ENCODE measurements at regions not wholly inside any gene's neighbourhood (a gene's known extent, or its start where the extent isn't known, plus 50 kb on each side); places are given as distances from the start of the nearest gene placed in this dataset.

- DNase-seq, result no peak
Measured at GRCh38 chr2:34353509-34354113, 754.5 kb upstream of the FAM98A start.

- DNase-seq, result no peak
Measured at GRCh38 chr2:34349527-34349926, 750.4 kb upstream of the FAM98A start.

GRCh38 chr2:34345030-34345429 lies 745.9 kb upstream of the FAM98A start:
- no peak for DNase-seq

GRCh38 chr2:34340307-34340706 lies 741.2 kb upstream of the FAM98A start:
- no peak for DNase-seq

GRCh38 chr2:34337735-34338134 lies 738.6 kb upstream of the FAM98A start:
- DNase-seq, result no peak

GRCh38 chr2:34332813-34333212 lies 733.7 kb upstream of the FAM98A start:
- no peak for DNase-seq

- DNase-seq, result no peak
Measured at GRCh38 chr2:34320056-34320455, 721.0 kb upstream of the FAM98A start.

- DNase-seq, result no peak
Measured at GRCh38 chr2:34317797-34318196, 718.7 kb upstream of the FAM98A start.

- no peak for DNase-seq
Measured at GRCh38 chr2:34316788-34317187, 717.7 kb upstream of the FAM98A start.

- no peak for DNase-seq
Measured at GRCh38 chr2:34311816-34312215, 712.7 kb upstream of the FAM98A start.

- DNase-seq, result no peak
Measured at GRCh38 chr2:34308140-34308539, 709.0 kb upstream of the FAM98A start.

- no peak for DNase-seq
Measured at GRCh38 chr2:34307636-34308035, 708.5 kb upstream of the FAM98A start.

- DNase-seq, result no peak
Measured at GRCh38 chr2:34306745-34307144, 707.6 kb upstream of the FAM98A start.

- no peak for DNase-seq
Measured at GRCh38 chr2:34305587-34305986, 706.5 kb upstream of the FAM98A start.

GRCh38 chr2:34294961-34295360 lies 695.9 kb upstream of the FAM98A start:
- DNase-seq, result no peak

- no peak for DNase-seq
Measured at GRCh38 chr2:34291076-34291475, 692.0 kb upstream of the FAM98A start.

- DNase-seq, result no peak
Measured at GRCh38 chr2:34288016-34288415, 688.9 kb upstream of the FAM98A start.

GRCh38 chr2:34280606-34281005 lies 681.5 kb upstream of the FAM98A start:
- no peak for DNase-seq

GRCh38 chr2:34266908-34267697 lies 668.0 kb upstream of the FAM98A start:
- DNase-seq, result no peak

- no peak for DNase-seq
Measured at GRCh38 chr2:34261701-34262100, 662.6 kb upstream of the FAM98A start.

GRCh38 chr2:34254272-34254878 lies 655.3 kb upstream of the FAM98A start:
- DNase-seq, result no peak

- DNase-seq, result no peak
Measured at GRCh38 chr2:34252111-34252510, 653.0 kb upstream of the FAM98A start.

- DNase-seq, result no peak
Measured at GRCh38 chr2:34251578-34251977, 652.5 kb upstream of the FAM98A start.

- no peak for DNase-seq
Measured at GRCh38 chr2:34244195-34244594, 645.1 kb upstream of the FAM98A start.
